HG02678 (cell line): ENCODE measurements at regions not wholly inside any gene's neighbourhood (a gene's known extent, or its start where the extent isn't known, plus 50 kb on each side); places are given as distances from the start of the nearest gene placed in this dataset.

Experiments
- ATAC-seq: cut with Tn5 transposase; IDR thresholded peaks from one replicate; pipeline ENCODE4 v1.9.1; 2021; ENCODE audit warnings: mild to moderate bottlenecking, moderate library complexity; ENCODE audit not compliant: unreplicated experiment

- no peak for ATAC-seq
Measured at GRCh38 chr16:13392341-13392740, 490.9 kb downstream of the SHISA9 start.

- no peak for ATAC-seq
Measured at GRCh38 chr16:13393816-13394215, 492.4 kb downstream of the SHISA9 start.

- ATAC-seq = no peak
Measured at GRCh38 chr16:13394488-13394887, 493.1 kb downstream of the SHISA9 start.

GRCh38 chr16:13397126-13397525 lies 495.7 kb downstream of the SHISA9 start:
- ATAC-seq = no peak

GRCh38 chr16:13401641-13402040 lies 500.2 kb downstream of the SHISA9 start:
- no peak for ATAC-seq

GRCh38 chr16:13402601-13403000 lies 501.2 kb downstream of the SHISA9 start:
- ATAC-seq = no peak

GRCh38 chr16:13403326-13403725 lies 501.9 kb downstream of the SHISA9 start:
- ATAC-seq = no peak

- no peak for ATAC-seq
Measured at GRCh38 chr16:13414154-13414553, 505.8 kb upstream of the ERCC4 start.

GRCh38 chr16:13419589-13419988 lies 500.4 kb upstream of the ERCC4 start:
- ATAC-seq = no peak

GRCh38 chr16:13421726-13422125 lies 498.2 kb upstream of the ERCC4 start:
- no peak for ATAC-seq

GRCh38 chr16:13425836-13426235 lies 494.1 kb upstream of the ERCC4 start:
- no peak for ATAC-seq

- ATAC-seq = no peak
Measured at GRCh38 chr16:13426269-13426668, 493.7 kb upstream of the ERCC4 start.

- no peak for ATAC-seq
Measured at GRCh38 chr16:13426736-13427135, 493.2 kb upstream of the ERCC4 start.

- no peak for ATAC-seq
Measured at GRCh38 chr16:13427943-13428342, 492.0 kb upstream of the ERCC4 start.

GRCh38 chr16:13429416-13429815 lies 490.5 kb upstream of the ERCC4 start:
- ATAC-seq = no peak

GRCh38 chr16:13435415-13435814 lies 484.5 kb upstream of the ERCC4 start:
- ATAC-seq = no peak

GRCh38 chr16:13435873-13436474 lies 484.0 kb upstream of the ERCC4 start:
- no peak for ATAC-seq

GRCh38 chr16:13436641-13437412 lies 483.1 kb upstream of the ERCC4 start:
- peak; percentile 75 for ATAC-seq

GRCh38 chr16:13437413-13437795 lies 482.6 kb upstream of the ERCC4 start:
- ATAC-seq = no peak

- no peak for ATAC-seq
Measured at GRCh38 chr16:13438064-13438463, 481.9 kb upstream of the ERCC4 start.

- ATAC-seq = no peak
Measured at GRCh38 chr16:13439766-13440165, 480.2 kb upstream of the ERCC4 start.

GRCh38 chr16:13441675-13442074 lies 478.3 kb upstream of the ERCC4 start:
- peak; percentile 67 for ATAC-seq

GRCh38 chr16:13448346-13448745 lies 471.6 kb upstream of the ERCC4 start:
- no peak for ATAC-seq
